Smooth muscle cell (in vitro differentiated cells): ENCODE measurements at regions not wholly inside any gene's neighbourhood (a gene's known extent, or its start where the extent isn't known, plus 50 kb on each side); places are given as distances from the start of the nearest gene placed in this dataset.

Experiments
- DNase-seq: peaks from one replicate; lab custom pipeline; 2025; ENCODE audit not compliant: unreplicated experiment; lab: John Stamatoyannopoulos, UW
- H2AFZ ChIP-seq: fragments of 200-600 bp; sonication (generic); 2 replicates; pipeline ENCODE4 v1.6.0; 2016; ENCODE audit warnings: antibody characterized with exemption, low read depth, mild to moderate bottlenecking
- H3F3A ChIP-seq: fragments of 200-600 bp; sonication (generic); 2 replicates; pipeline ENCODE4 v1.6.0; 2017; ENCODE audit warnings: antibody characterized with exemption, low read depth
- H3K27ac ChIP-seq: fragments of 200-600 bp; sonication (generic); 2 replicates; pipeline ENCODE4 v1.5.1; 2016; ENCODE audit warnings: low read depth, mild to moderate bottlenecking
- H3K27me3 ChIP-seq: fragments of 200-600 bp; sonication (generic); 2 replicates; pipeline ENCODE4 v1.6.1; 2016; ENCODE audit warnings: low read depth, mild to moderate bottlenecking
- H3K36me3 ChIP-seq: fragments of 200-600 bp; sonication (generic); 2 replicates; pipeline ENCODE4 v1.5.1; 2016; ENCODE audit warnings: low read depth
- H3K4me1 ChIP-seq: fragments of 200-600 bp; sonication (generic); 2 replicates; pipeline ENCODE4 v1.5.1; 2016; ENCODE audit warnings: low read depth
- H3K4me2 ChIP-seq: fragments of 200-600 bp; sonication (generic); 2 replicates; pipeline ENCODE4 v1.6.0; 2016; ENCODE audit warnings: mild to moderate bottlenecking
- H3K4me3 ChIP-seq: fragments of 200-600 bp; sonication (generic); 2 replicates; pipeline ENCODE4 v1.5.1; 2016; ENCODE audit warnings: mild to moderate bottlenecking
- H3K79me2 ChIP-seq: fragments of 200-600 bp; sonication (generic); 2 replicates; pipeline ENCODE4 v1.6.0; 2016; ENCODE audit warnings: low read depth, mild to moderate bottlenecking
- H3K9ac ChIP-seq: fragments of 200-600 bp; sonication (generic); 2 replicates; pipeline ENCODE4 v1.6.0; 2016; ENCODE audit warnings: low read depth
- H3K9me3 ChIP-seq: fragments of 200-600 bp; sonication (generic); replicated peaks from 2 replicates; pipeline ENCODE4 v1.5.1; 2016; ENCODE audit warnings: low read depth
- H4K20me1 ChIP-seq: fragments of 200-600 bp; sonication (generic); 2 replicates; pipeline ENCODE4 v1.6.0; 2016; ENCODE audit warnings: low read depth
- WGBS: methylation state at CpG from one replicate; pipeline ENCODE4 v1.1.7; 2016; ENCODE audit warnings: low lambda C conversion rate; 5-methylcytosine and 5-hydroxymethylcytosine counted together
- TF ChIP-seq, protein P1 (sequence below): fragments of 200-600 bp; sonication (generic); IDR thresholded peaks from 2 replicates; pipeline ENCODE4 v1.5.1; 2017; ENCODE audit warnings: borderline replicate concordance, mild to moderate bottlenecking, antibody characterized with exemption; ENCODE audit not compliant: insufficient read depth, poor library complexity, severe bottlenecking

GRCh38 chr13:39284801-39285388, 246.6 kb downstream of the NHLRC3 start:
- 93% methylated on average over 8 of the region's 8 CpGs for WGBS
- peaks cover 8% of the 10 kb centered on the region for H3K9me3 ChIP-seq

More at GRCh38 chr13:39284801-39285388, 246.6 kb downstream of the NHLRC3 start:
- no peaks in the 10 kb centered on the region for H3K79me2 ChIP-seq
- no peak overlapping the region for H2AFZ ChIP-seq
- no peak overlapping the region for H3K9ac ChIP-seq
- DNase-seq: no peak
- H3K27me3 ChIP-seq: no peaks in the 10 kb centered on the region
- H3K4me2 ChIP-seq: no peak overlapping the region
- H3K27ac ChIP-seq: no peak overlapping the region
- no peaks in the 10 kb centered on the region for H3K36me3 ChIP-seq
- no peaks in the 10 kb centered on the region for H4K20me1 ChIP-seq
- no peaks in the 10 kb centered on the region for H3K4me1 ChIP-seq
- no peaks in the 10 kb centered on the region for H3F3A ChIP-seq
- TF ChIP-seq, protein P1, sequence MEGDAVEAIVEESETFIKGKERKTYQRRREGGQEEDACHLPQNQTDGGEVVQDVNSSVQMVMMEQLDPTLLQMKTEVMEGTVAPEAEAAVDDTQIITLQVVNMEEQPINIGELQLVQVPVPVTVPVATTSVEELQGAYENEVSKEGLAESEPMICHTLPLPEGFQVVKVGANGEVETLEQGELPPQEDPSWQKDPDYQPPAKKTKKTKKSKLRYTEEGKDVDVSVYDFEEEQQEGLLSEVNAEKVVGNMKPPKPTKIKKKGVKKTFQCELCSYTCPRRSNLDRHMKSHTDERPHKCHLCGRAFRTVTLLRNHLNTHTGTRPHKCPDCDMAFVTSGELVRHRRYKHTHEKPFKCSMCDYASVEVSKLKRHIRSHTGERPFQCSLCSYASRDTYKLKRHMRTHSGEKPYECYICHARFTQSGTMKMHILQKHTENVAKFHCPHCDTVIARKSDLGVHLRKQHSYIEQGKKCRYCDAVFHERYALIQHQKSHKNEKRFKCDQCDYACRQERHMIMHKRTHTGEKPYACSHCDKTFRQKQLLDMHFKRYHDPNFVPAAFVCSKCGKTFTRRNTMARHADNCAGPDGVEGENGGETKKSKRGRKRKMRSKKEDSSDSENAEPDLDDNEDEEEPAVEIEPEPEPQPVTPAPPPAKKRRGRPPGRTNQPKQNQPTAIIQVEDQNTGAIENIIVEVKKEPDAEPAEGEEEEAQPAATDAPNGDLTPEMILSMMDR: no peak
- no peak overlapping the region for H3K4me3 ChIP-seq
